ENCODE measurements at regions not wholly inside any gene's neighbourhood (a gene's known extent, or its start where the extent isn't known, plus 50 kb on each side); places are given as distances from the start of the nearest gene placed in this dataset.

DNA sequence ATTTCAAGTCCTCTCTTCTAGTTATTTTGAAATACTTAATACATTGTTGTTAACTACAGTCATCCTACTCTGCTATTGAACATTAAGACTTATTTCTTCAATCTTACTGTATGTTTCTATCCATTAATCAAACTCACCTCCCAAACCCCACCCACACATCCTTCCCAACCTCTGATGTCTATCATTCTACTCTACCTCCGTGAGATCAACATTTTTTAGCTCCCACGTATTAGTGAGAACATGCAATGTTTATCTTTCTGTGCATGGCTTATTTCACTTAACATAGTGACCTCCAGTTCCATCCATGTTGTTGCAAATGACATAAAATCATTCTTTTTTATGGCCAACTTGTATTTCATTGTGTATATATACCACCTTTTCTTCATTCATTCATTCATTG lies 236.6 kb upstream of the CTNNB1 start:
- no peak for DNase-seq

DNA sequence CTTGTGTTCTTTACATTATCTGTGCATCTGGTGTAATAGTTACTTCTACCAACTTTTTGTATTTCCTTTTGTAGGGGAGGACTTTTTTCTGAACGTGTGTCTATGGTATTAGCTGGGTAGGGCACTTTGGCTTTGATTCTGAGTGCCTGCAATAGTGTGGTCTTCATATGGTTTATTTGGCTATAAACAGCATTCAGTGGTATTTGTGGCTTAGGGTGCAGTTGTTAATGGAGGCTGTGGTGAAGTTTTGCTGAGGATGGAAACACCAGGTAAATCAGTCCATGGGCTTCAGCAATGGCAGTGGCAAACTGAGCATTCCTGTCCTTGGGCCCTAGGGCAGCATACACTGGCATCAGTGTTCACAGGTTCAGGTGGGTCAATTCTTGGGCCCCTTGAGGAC lies 230.6 kb upstream of the CTNNB1 start:
- DNase-seq: no peak

DNA sequence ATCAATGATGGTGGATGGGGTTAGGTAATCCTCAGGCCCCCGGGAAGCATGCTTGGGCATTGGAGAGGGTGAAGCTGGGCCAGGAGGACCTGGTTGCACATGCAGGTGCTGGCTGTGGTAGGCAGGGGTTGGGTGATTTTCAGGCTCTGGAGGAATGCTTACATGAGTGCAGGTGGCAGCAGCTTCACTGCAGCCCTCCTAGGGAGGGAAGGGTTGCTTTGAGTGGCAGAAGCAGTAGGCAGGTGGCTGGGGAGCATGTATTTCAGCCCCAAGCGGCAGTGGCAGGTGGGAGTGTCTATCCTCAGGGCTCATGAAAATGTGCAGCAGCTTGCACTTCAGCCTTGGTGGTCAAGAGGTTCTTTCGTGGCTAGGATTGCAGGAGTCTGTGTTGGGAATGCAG lies 230.0 kb upstream of the CTNNB1 start:
- no peak for DNase-seq

DNA sequence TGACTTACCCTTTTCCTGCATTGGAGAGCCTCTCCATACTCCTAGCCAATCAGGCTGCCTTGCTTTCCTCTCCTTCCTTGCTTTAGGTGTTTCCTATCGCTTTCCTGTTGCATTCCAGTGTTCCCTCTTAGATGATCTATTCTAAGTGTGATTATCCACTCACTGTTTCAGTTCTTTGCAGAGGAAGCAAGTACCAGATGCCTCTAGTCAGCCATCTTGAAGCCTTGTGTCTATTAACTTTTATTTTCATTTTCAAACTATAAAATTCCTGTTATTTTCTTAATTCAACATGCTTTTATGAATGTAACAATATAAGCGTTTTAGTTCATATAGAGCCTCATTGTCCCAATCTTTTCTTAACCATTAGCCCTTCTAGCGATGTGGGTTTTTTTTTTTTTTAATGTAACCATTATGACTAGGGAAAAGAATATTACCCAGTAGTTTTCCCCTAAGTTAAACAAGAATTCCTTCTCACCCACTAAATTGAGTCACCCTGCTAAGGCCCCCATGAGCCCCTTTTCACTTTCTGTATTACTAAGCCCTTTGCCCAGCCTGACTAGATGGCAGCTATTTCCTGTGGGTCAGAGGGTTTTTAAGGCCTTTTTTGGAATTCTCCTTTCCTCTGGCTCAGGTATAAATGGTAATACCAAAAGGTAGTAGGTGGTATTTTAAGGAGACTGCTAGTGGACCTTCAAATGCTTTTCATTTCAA lies 229.4 kb upstream of the CTNNB1 start:
- DNase-seq: no peak

DNA sequence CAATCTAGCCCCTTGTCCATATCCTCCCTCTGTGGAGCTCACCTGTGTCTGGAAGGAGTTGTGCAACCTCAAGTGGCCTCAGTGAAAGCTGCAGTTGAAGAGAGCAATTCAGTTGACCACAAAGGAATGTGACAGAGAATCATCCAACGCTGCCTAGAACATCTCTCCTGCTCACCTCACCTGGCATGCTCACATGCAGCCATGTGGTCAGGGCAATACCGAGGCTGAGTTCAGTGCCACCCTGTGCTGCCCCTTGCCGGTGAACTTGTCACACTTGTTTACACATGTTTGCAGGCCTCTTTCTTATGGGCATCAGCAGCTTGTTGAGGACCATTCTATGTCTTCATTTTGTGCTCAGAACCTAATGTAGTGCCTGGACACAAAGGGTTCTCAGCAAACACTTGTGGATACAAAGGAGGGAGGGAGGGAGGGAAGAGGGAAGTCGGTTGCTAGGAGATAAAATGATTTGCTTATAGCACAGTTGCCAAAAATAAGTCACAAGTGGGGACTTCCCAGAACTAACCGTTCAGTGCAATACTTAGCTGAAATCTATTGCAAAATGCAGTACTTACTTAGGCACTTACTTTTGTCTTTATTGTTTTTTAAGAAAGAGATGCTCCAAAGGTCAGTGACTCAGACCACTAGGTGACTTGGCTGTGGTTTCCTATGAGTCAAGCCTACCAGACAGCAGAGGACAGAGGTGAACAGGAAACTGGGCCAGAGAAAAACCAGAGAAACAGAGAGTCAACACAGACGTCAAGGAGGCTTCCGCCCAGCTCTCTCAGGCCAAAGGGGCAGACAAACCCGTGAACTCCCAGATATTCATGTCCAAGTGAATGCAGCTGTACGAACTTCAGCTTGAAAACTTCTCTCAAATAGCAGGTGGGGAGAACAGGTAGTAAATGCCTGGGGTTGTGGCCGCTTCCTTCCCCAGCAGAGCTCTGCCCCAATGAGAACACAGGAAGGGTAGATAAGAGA lies 227.8 kb upstream of the CTNNB1 start:
- no peak for DNase-seq

DNA sequence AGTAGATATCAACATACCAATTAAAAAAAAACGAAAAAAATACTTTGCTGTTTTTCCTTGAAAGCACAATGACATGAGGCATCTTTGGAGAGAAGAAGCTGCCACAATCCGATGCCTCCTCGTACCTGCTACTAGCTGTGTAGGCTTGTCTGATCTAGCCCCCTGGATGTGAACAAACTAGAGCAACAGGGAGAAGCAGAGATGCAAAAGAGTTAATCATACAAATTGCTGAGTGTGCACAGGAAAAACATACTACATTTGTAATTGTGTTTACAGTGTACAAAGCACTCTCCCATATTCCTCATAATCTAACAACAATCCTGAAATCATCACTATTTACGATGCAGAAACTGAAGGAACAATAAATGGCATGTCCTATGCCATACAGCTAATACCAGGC lies 227.0 kb upstream of the CTNNB1 start:
- DNase-seq: no peak

DNA sequence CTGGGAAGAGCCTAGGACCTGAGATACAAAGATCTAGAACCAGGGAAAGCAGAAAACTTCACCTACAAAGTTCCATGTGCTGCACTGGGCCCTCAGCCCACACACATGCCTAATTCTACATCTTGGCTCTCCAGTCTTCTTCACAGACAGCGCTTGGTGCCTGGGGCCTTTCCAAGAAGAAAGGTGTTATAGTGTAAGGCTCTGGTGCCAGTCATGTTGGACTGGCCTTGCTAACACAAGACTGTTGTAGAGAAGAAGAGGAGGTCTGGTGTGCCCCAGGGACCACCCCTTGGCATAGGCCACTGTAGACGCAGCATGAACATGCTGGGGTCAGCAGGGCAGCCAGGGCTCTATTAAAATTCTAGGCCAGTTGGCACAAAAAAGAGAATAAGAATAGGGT lies 226.2 kb upstream of the CTNNB1 start:
- DNase-seq: no peak

DNA sequence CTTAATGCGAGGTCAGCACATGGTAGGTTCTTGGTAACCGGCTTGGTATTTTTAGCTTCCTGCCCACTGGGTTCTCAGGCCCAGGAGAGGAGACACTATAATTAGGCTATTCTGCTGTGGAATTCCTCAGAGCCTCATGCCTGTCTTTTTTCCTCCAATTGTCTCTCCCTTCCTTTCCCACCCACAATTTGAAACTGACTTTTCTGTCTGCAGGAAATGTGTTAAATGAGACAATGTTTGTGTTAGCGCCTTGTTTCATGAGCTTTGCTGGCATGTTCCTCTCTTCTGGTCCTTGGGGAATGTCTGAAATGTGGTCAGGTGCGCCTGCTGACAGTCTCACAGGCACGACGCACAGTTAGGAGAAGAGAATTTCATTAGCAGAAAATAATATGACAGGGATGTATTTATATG lies 223.6 kb upstream of the CTNNB1 start:
- no peak for DNase-seq

DNA sequence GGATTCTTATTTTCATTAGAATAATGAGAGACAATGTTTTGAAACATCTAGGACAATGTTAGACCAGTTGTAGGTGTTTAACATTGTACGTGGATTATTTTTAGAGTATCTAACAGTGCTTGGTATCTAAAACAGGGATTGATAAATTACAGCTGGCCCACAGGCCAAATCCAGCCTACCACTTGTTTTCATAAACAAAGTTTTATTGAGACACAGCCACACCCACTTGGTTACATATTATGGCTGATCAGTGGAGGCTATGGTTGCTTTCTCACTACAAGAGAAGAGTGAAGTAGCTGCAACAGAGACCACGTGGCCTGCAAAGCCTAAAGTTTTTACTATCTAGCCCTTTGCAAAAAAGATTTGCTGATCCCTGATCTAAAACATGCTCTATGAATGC lies 223.1 kb upstream of the CTNNB1 start:
- no peak for DNase-seq

DNA sequence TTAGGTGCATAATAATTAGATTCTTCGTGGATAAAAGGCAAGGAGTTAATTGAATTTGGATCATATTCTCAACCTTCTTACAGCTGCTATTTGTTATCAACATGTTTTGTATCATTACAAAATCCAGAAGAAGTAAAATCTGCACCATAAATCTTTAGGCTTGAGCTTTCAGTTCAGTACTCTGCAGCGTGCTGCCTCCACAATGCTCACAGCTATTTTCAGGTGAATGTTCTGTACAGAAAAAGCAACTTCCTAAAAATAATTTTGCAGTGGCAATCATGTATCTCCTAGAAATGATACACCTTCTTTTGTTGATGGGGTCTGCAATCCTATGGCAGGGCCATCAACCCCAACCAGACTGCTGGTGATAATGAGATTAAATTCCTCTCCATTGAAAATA lies 220.9 kb upstream of the CTNNB1 start:
- no peak for DNase-seq

DNA sequence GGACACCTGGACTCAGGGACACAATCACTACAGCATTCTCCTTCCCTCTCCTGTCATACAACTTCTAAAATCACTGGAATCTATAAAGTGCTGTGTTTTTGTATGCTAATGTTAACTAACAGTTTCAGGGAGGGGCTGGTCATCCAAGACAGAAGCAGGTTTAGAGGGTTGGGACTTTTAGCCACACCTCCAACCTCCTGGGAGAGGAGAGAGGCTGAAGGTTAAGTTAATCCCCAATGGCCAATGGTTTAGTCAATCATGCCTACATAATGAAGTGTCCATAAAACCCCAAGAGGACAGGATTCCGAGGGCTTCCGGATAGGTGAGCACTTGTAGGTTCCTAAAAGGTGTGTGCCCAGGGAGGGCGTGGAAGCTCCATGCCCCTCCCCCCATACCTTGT lies 219.3 kb upstream of the CTNNB1 start:
- DNase-seq: no peak

DNA sequence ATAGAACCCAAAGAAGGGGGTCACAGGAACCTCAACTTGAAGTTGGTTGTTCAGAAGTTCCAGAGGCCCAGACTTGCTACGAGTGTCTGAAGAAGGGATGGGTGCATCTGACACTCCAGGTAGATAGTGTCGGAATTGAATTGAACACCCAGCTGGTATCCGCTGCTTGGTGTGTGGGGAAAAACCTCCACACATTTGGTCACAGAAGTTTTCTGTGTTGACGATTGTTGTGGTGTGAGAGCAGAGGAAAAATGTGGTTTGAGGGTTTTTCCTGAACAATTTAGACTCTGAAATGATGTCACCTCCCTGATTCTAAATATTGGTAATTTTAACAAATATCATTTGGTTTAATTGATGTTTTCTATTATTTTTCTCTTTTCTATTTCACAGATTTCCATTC lies 218.8 kb upstream of the CTNNB1 start:
- DNase-seq: no peak

DNA sequence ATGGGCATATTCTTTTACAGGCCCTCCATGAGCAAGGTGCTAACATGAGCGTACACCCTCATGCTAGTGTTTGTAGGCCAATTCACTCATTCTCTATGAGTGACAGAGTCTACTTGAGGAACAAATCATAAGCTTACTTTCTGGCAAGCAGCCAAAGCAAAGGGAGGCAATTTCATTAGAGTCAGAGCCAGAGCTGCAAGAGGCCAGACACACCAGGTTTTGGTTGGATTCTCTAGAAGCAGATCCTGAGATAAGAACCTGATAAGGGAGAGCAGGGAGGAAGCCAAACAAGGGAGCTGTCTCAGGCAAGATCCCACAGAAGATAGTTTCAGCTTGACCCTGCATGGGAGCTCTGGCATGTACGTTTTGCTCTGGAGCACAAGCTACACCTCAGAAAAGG lies 214.1 kb upstream of the CTNNB1 start:
- peak; percentile 2 for DNase-seq

DNA sequence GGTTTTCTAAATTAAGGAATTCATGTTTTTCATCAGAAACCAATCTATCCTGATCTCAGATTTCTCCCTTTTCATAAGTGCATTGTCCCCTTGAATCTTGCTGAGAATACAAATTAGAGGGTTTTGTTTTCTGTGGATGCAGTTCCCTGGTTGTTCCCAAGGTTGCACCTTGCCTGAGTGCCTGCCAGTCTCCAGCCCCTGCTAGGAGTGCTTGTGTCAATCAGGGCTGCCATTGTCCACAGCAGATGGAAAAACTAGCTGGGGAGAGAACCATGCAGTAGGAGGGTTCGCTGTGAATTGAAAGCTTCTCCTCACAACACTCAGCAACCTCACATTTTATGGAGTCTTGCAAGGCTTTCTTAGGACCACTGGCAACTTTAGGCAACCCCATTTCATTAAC lies 210.8 kb upstream of the CTNNB1 start:
- no peak for DNase-seq

DNA sequence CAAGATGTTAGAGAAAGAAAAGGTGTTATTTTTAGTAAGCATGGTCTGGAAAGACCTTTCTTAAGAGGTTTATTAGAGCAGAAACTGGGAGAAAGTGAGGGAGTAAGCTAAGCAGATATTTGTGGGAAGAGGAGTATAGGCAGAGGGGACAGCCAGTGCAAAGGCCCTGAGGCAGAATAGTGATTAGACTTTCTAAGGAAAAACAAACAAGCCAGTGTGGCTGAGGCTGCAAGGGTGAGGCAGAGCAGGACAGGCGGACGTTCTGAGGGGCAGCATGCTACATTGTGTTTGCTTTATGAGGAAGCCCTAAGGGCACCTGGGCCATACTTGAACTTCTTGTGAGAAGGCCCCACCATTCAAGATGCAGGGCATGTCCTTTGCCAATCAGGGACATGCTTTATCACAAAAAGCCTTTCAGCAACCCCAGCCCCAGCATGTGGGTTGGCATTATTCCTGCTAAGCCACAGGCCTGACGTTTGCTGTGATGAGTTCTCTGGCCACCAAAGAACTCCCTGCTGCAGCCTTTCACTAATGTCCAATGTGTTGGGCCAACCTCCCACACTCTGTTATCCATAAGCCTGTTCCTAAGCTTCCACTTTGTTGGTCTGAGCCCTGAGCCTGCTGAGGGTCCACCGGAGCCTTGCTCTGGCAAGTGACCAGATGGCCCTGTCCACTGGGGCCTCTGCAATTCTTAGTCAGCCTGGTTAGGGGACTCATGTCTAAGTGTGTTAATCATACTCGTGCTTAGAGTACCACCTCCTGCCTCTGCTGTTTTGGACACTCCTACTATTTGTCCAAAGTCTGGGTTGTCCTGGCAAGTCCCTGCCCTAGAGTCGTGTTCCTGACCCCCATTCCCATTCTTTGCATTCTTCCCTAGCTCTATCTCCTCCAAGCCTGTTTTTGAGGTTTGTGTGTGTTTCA lies 209.9 kb upstream of the CTNNB1 start:
- no peak for DNase-seq

DNA sequence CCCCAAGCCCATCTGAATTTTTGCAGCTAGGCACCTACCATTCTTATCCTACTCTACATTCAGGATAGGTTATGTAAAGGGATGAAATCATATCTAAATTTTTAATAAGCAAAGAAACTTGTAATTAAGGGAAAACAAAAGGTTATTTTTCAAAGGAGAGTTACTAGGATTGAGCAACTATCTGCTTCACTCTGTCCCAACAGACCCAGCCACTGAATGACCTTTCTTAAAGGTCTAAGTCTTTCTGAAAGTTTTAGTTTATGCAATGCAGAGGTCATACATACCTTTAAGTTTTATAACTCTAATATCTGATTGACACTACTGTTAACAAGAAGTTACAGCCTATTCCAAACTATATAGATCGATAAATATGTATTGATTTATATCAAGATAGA lies 209.2 kb upstream of the CTNNB1 start:
- no peak for DNase-seq

DNA sequence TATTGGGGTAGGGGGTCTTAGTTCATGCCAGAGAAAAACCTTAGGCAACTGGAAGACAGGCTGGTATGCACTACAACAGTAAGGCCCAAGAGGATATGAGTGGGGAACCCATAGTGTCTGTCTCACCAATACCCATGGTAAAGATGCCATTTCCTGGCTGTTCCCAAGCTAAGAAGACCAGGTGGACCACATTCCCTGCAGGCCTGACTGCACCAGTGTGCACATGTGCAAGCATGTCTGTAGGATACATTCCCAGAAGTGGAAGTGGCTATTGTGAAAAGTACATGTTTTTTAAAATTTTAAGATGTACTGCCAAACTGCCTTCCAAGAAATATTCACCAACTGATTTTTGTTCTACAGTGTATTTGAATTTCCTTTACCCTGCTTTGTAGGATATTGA lies 207.3 kb upstream of the CTNNB1 start:
- DNase-seq: no peak

DNA sequence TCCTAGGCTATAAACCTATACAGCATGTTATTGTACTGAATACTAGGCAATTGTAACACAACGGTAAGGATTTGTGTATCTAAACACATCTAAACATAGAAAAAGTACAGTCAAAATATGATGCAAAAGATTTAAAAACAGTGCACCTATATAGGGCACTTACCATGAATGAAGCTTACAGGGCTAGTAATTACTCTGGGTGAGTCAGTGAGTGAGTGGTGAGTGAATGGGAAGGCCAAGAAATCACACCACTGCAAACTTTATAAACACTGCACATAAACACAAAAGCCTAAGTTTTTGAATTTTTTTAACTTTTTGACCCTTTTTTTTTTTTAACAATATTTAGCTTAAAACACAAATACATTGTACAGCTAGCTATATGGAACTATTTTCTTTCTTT lies 204.7 kb upstream of the CTNNB1 start:
- DNase-seq: no peak

DNA sequence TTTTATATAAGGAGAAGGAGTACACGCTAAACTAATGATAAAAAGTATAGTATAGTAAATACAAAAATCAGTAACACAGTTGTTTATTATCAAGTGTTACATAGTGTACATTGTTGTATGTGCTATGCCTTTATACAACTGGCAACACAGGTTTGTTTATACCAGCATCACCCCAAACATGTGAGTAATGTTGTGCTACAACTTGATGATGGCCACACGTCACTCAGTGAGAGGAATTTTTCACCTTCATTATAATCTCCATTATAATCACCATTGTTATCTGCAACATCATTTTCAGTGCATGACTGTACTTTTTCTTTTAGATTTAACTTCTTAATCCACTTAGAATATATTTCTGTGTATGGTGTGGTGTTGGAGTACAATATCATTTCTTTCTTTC lies 204.0 kb upstream of the CTNNB1 start:
- no peak for DNase-seq

DNA sequence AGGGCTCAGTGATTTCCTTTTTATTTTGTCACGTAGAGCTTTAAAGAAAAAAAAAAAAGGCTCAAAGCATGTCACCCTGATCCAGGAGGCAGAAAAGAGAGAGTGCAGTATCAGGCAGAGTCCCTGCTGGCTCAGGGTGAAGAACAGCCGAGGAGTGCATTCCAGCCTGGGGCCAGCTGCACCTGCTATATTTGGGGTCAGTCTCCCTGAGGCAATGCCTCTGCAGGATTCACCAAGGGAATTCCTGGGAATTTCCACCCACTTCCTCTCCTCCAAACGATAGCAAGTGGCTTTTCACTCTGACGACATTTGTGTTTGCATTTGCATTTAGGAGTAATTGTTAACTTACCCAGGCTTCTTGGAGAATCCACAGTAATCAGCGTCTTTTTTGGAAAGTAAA lies 202.9 kb upstream of the CTNNB1 start:
- no peak for DNase-seq

DNA sequence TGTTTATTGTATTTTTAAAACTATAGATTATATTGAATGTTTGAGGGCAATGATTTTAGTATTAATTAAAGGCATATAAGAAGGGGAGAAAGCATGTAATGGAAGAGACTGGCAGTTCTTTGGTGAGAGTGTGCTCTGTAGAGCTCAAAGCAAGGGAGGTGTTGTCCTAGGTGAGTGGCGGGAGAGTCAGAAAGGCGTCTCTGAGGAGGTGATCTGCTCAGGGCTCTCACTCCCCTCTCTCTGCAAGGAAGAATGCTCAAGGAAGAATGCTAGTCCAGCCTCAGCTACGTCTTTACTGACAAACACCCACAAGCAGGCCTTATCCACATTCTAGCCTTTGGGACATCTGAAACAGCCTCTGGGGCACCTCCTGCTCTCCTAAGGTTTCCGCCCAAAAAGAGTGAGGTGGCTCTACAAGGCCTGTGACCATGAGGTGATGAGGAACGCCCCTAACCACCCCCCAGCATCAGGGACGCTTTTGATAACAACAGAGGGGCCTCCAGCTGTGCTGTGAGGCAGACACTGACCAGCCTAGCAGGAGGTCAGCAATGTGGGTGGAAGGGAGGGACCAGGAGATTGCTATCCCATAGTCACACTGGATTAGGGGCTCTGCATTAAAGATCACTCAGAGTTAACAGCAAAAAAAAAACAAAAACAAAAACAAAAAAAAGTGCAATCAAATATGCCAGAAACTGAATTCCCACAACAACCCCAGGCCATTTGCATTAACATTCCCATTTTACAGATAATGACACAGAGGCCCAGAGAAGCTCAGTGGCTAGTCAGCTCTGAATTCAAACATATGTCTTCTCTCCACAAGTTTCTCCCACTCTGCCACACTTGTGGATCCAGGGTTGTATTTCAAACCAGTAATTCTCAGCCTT lies 202.2 kb upstream of the CTNNB1 start:
- DNase-seq: no peak
